M059J (cell line): ENCODE measurements at regions not wholly inside any gene's neighbourhood (a gene's known extent, or its start where the extent isn't known, plus 50 kb on each side); places are given as distances from the start of the nearest gene placed in this dataset.
A peak's percentile ranks its signal among the peaks of the same experiment; 100 is the strongest.

Source experiments
- DNase-seq: peaks from one replicate; pipeline ENCODE4 v3.0.0-alpha.2; 2012; ENCODE audit warnings: low read depth

DNA sequence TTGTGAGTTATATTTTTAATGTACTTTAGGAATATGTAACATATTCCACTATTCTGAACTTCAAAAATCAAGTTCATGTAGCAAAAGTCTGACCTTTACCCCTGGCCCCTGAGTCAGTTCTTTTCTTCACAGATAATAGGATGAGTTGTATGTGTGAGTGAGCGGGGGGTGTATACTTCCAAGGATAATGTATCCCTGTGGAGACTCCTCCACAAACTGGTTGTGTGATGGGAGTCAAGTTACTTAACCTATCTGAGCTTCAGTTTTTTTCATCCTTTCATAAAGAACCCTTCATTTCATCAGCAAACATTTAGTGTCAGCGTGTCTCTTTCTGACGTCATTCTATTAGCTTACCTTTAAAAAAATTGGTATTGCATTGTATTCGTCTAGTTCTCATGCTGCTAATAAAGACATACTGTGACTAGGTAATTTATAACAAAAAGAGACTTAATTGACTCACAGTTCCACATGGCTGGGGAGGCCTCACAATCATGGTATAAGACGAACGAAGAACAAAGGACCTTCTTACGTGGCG, 288.1 kb upstream of the GPC6 start:
- DNase-seq = no peak

DNA sequence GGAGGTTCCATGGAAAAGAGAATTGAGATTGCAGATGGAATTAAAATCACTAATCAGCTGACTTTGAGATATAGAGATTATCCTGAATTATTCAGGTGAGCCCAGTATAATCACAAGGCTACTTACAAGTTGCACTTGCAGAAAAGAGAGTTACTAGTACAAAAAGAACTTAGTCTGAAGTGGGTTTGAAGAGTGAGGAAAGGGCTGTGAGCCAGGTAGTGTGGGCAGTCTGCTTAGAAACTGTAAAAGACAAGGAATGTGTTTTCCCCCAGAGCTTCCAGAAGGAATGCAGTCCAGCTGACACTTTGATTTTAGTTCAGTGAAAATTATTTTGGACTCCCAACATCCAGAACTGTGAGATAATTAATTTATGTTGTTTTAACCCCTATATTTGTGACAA, 285.4 kb upstream of the GPC6 start:
- no peak for DNase-seq

DNA sequence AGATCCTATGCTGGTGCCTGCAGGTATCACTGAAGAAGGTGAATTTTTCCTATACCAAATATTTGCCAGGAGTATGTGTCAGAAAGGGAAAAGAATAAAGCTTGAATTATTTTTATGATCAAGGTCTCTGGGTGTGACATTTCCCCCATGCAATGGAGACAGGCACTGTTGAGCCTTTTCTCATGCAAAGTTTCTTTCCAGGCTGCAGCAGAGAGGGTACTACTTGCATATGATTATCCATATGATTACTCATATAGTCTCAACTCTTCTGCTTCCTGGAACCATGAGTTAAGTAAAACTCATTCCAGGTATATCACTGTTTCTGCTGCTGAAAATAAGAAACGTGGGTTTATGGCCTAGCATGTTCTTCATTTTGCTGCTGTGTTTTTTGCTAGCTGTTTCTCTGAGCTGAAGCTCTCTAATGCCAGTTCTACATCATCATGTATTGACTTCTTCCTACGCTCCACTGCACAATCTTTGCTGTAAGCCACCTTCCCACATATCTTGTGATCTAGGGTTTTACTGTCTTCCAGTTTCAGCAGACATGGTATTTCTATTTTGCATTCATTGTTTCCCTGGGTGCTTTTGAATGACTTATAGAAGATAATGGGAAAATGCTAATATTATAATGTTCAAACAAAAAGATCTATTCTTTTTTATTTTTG, 278.7 kb upstream of the GPC6 start:
- DNase-seq = no peak

DNA sequence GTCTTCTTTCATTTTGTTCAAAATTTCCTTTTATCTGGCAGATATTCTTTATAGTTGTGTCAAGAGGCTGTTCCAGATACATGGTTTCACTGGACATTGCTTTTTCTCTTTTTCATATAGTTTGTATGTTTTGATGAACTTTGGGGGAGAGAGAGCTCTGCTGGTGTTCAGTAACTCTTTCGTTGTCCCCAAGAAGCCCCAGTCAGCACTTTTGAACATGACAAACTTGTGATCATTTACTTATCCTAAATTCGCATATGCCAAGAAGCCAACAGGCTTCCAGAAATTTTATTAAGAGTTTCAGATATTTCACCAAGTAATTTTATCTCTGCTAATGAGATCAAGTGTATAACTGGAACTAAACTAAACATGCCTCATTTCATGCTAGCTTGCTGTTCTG, 275.8 kb upstream of the GPC6 start:
- no peak for DNase-seq

DNA sequence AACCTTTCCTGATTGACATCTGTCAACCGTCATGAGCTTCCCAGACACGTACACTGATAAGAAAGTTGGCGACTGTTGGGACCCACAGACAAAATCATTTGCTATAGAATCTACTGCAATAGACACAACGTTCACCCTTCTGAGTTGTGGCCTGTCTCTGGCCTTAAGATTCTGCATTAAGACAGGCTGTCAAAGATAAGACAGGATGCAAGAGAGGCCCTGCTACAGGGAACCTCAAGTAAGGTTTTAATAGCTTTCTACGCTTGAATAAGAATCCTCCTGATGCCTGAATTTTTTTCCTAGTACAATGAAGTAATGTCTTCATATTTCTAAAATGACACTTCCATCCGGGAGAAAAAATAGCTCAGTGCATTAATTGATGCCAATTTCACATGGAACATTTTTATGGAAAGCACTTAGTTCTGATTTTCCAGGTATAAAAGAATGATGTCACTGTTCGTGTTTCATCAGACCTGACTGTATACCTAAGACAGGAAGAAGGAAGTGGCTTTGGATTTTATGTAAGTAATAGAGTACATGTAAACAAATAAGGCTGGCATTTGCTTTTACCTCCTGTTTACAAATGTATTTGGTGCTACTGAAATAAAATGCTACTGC, 275.2 kb upstream of the GPC6 start:
- no peak for DNase-seq

DNA sequence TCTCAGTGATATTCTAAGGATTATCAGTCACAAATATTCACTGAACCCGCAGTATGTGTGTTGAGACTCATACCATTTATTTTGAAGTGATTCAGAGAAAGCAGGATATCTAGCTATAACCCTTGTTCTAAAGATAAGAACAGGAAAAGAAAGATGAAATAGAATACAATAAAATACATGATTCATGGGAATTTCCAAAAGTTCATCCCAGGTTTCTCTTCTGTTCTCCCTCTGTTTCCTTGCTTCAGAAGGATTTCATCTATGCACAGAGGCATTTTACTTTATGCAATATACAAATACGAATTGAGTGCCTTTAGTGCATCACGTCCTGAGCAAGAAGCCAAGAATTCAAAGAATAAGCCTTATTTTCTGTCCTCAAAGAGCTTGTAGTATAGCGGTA, 274.4 kb upstream of the GPC6 start:
- DNase-seq = no peak

DNA sequence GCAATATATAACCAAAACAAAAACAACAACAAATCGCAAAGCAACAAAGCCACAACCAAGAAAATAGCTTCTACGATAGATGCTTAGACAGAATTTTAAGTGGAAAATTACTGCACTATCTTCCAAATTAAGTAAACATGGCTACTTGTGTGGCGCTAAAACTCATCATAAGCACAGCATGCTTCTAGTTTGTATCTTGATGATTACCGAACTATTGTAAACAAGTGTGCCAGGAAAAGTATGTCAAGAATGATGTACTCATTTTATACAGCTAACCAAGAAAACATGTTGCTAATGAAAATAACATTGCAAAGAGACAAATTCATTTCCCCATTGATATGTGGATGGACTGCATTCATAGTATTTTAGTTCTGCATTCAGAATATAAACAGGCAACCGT, 271.9 kb upstream of the GPC6 start:
- no peak for DNase-seq

DNA sequence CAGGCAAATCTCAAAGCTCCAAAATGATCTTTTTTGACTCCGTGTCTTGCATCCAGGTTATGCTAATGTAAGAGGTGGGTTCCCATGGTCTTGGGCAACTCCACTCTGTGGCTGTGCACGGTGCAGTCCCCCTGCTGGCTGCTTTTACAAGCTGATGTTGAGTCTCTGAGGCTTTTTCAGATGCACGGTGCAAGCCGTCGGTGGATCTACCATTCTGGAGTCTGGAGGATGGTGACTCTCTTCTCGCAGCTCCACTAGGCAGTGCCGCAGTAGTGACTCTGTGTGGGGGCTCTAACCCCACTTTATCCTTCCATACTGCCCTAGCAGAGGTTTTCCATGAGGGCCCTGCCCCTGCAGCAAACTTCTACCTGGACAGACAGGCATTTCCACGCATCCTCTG, 266.8 kb upstream of the GPC6 start:
- no peak for DNase-seq

DNA sequence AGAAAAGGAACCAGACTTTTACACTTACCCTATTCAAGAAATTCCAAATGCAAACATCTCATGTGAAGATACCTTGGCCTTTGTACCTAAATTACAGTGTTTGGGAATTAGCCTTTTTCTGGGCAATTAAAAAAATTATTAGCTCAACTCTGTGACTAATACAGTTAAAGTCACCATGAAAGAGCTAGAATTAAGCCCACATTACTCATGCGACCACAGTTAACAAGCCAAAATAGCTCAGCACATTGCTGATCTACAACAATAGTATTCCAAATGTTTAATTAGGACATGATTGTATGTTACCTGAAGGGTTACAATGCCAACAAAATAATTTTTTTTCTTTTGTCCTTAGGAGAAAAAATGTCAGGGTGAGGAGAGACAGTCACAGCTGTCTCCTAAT, 263.6 kb upstream of the GPC6 start:
- DNase-seq = peak; percentile 1

DNA sequence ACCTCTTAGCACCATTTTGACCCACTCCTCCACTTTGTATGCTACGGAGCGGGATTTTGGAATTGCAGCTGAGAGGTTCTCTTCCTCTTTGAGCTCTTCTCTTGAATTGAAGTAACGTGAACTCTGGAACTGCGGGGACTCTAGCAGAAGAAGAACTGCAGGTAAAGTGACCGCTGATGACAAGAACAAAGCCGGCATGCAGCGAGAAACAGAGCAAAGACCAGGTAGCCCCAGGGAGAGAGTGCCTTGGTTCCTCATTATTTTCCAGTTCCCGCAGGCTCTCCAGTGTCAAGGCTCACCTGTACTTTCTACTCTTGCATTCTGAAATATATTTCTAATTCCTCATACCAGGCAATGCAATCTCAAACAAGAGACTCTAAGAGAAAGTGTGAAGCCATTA, 260.3 kb upstream of the GPC6 start:
- DNase-seq = no peak

DNA sequence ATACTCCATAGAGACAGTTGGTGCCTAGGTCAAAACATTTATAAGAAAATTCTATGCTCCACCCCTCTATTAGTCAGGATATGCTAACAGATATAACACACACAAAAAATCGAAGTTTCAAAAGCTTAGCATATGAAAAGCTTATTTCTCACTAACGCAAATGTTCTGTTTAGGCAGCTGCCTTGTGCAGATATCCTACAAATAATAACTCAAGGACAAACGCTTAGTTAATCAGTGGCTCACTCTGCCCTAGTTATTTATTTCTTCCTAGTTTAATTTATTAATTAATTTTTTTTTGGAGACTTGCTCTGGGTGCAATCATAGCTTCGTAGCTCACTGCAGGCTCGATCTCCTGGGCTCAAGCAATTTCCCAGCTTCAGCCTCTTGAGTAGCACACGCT, 259.7 kb upstream of the GPC6 start:
- DNase-seq = no peak

DNA sequence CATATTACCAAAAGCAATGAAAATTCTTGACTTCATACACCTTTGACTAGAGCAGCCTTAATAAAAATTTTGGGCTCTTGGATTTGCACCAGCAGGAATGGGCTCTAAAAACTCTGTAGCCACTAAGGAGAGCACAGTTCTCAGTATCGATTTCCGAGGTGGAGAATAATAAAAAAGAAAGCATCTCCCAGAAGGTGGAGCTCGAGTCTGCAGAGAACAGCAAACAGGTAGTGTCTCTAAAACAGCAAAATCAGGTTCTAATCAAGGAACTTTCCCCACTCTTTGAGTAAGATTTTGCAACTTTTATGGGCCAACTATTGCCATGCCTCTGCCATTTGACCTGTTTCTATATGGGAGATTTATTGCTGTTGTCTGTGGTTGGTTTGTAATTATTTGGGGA, 258.7 kb upstream of the GPC6 start:
- peak; percentile 1 for DNase-seq

DNA sequence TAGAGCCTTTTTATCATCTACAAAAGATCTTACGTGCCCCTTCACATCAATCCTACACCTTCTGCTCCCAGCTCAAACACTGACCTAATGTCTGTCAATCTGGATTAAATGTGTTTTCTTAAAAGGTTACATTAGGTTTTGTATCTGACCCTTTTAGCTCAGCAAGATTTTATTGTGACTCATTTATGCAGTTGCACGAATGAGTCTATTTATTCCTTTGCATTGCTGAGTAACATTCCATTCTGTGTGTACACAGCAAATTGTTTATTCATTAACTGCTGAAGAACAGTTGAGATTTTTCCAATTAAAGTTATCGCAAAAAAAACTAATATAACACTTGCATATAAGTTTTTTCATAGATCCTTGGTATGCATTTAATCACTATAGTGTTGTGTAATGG, 253.9 kb upstream of the GPC6 start:
- no peak for DNase-seq

DNA sequence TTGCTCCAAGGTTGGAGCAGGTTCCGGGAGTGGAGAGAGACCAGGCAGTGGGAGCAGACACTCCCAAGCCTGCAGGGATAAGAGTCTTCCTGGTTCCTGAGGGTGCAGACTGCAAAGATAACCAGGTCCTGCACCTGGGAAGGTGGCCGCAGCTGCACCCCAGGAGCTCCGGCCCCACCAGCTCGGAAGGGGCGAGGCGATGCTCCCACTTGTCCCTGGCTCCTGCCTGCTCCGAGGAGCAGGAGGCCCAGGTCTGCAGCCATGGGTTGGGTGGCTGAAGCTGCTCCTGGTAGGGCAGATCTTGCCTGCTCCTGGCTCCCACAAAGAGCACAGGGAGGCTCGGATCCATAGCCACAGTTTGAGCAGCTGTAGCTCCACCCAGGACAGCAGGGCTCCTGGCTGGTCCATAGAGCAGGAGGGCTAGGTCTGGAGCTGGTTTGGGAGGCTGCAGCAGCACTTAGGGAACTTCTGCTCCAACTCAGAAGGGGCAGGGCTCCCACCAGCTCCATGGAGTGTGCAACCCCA, 251.6 kb upstream of the GPC6 start:
- no peak for DNase-seq

DNA sequence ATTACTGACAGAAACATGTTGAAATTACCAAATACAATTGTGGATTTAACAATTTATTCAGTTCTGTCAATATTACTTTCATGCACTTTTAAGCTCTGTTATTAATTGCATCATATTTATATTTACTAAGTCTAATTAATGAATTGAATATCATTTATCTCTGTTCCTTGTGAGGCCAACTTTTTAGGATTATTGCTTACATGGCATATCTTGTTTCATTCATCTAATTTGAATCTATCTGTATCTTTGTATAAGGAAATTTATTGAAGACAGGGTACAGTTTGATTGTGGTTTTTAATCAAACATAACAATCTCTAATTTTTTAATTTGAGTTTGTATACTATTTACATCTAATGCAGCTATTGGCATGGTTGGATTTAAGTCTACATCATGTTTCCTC, 249.9 kb upstream of the GPC6 start:
- DNase-seq = no peak

DNA sequence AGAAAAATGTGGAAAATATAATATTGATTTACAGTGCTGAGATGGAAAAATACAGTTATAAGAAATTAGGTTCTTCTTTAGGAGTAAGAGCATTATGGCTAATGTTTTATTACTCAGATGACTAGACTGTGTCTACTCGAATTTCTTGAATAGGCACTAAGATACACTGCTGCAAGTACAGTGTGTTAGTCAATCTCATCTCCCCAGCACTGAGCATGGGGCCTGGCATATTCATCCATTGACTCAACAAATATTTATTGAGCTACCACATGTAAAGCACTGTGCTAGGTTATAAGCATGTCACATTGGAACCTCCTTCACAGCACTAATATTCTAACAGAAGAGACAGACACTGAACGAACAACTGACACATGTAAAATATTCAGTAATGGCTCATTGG, 242.5 kb upstream of the GPC6 start:
- no peak for DNase-seq

DNA sequence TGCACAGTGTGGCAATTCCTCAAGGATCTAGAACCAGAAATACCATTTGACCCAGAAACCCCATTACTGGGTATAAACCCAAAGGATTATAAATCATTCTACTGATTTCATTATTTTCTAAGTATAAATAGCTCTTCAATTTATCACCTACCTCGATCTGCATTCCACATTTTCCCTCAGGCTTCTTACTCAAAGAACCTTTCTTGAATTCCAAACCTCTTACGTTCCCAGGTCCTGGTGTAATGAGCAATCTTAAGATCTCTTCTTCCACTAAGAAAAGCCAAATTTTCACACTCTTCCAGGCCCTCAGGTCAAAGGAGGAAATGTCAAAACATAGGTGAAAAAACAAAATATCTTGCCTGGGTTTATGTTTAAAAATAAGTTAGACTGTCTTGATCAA, 237.3 kb upstream of the GPC6 start:
- peak; percentile 24 for DNase-seq

DNA sequence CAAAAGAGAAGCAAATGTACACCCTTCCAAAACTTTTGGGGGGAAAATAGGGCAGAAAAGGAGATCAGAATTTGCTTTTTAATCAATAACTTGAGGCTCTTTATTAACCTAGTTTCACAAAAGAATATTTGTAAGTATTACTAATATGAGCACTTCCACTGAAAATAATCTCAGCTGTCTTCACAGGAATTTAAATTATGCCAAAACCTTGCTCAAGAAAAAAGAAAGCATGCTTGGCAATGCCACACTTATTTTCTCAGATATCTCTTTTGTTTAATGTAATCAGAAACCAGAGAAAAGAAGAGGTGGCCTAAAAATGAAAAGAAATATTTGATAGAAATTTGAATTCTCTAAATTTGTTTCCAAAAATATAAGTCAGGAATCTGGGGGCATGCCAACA, 234.9 kb upstream of the GPC6 start:
- DNase-seq = no peak

DNA sequence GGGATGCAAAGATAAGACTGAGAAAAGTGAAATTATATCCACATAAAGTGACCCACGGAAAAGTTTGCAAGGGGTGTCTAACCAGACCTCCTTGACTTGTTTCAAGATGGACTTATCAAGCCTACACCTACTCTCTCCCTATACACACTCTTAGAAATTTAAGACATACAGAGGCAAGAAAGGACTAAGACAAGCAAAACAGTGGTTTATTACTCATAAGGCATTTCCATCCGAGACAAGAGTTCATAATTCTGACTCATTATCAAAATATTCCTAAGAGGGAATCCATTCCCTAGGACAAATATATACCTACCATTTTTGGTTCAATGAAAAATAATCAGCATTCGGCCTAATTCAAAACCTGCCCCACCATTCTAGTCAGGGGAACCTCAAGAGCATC, 232.6 kb upstream of the GPC6 start:
- DNase-seq = peak; percentile 1

DNA sequence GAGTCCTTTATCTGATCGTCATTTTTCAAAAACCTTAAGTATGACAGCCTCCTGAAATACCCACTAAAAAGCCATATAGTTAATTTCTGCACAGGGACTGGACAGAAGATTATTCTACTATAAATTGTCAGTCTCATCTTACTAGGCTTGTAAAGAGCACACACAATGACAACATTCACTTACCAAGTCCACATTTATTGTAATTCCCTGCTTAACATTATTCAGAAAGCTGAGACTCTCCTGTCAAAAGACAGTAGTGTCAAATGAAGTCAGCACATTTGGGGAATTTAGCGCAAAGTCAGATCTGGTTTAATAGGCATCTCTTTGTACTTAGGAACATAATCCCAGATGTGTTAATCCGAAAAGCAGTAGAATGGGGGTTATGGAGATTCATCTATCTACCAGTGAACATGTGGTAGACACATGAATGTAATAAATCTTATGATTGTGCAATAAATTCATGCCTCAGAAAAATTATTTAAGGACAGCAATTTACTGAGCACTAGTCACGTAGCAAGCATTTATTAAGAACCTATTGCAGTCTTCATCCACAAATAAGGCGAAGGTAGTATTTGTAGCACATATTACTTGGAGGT, 224.6 kb upstream of the GPC6 start:
- no peak for DNase-seq

DNA sequence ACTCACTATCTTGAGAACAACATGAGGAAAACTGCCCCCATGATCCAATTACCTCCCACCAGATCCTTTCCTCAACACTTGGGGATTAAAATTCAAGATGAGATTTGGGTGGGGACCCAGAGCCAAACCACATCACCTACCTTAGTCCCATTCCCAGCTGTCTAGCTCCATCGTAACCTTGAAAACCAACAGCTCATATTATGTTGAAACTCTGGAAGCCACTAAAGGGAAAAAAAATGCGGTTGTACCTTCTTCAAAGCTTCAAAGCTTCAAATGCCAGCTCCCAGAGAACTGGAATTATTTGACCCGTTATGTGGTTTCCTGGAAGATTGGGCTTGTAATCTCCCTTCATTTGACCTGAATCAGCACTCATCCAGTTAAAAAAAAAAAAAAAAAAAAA, 223.1 kb upstream of the GPC6 start:
- DNase-seq = no peak

DNA sequence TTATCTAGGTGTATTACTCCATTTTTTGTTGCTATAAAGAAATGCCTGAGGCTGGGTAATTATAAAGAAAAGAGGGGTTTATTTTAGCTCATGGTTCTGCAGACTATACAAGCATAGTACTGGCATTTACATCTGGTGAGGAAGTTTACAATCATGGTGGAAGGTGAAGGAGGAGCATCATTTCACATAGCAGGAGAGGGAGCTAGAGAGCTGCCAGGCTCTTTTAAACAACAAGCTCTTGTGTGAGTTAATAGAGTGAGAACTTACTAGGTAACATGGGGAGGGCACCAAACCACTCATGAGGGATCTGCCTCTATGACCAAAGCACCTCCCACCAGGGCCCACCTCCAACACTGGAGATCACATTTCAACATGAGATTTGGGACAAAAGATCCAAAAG, 221.7 kb upstream of the GPC6 start:
- DNase-seq = no peak

DNA sequence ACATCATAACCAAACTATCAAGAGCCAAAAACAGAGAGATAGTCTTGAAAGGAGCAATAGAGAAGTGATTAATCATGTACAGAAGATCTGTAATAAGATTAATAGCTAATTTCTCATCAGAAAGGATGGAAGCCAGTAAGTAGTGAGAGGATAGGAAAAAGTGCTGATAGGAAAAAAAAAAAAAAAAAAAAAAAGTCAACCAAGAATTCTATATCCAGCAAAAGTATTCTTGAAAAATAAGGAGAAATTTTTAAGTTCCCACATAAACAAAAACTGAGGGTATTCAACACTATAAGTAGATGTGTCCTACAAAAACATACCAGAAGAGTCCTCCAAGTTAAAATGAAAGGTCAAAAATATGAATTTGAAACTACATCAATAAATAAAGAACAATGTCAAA, 218.7 kb upstream of the GPC6 start:
- no peak for DNase-seq
